HG02970 (cell line): ENCODE measurements at regions not wholly inside any gene's neighbourhood (a gene's known extent, or its start where the extent isn't known, plus 50 kb on each side); places are given as distances from the start of the nearest gene placed in this dataset.
"Not testable (repeated sequence)": the region's sequence is repeated elsewhere in the genome, so short reads cannot be mapped to it uniquely, and the experiment has no call there.

Experiments
- ATAC-seq: cut with Tn5 transposase; IDR thresholded peaks from one replicate; pipeline ENCODE4 v1.9.1; 2021; ENCODE audit warnings: mild to moderate bottlenecking, moderate library complexity, moderate number of reproducible peaks; ENCODE audit not compliant: unreplicated experiment, low FRiP score

GRCh38 chr13:48876289-48876688 is 99.4 kb upstream of the FNDC3A start:
- ATAC-seq = no peak

DNA sequence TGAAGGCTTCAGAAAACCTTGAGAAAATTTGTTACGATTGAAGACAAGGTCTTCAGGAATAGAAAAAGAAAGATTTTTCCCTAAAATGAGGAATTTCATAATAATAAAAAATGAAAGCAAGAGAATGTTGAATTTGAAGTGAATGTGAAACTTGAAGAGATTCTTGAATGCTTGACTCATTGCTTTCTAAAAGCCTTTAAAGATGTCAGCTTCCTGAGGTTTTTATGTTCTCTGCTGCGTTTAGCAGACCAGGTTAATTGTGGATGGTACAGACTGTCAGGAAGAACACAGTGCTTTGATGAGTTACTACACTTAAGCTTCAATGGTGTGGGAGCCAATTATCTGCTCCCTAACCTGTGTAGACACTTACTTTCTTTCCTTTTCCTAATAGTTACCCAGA is 96.3 kb upstream of the FNDC3A start:
- no peak for ATAC-seq

DNA sequence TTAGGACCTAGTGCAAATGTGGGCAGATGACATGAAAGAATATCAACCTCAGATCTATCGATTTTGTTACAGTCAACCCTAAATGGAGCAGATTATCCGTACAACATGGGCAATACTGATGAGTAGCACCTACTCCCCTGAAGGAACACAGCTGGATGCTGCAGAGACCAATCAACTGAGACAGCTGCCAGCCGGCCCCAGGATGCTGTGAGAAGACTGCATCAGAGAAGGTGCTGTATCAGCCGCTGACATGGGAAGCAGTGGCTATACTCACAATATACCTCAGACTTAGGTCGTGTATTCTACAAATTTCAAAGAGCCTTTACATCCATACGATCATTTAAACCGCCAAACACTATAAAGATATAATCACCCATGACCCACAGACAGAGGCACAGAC is 95.9 kb upstream of the FNDC3A start:
- no peak for ATAC-seq

DNA sequence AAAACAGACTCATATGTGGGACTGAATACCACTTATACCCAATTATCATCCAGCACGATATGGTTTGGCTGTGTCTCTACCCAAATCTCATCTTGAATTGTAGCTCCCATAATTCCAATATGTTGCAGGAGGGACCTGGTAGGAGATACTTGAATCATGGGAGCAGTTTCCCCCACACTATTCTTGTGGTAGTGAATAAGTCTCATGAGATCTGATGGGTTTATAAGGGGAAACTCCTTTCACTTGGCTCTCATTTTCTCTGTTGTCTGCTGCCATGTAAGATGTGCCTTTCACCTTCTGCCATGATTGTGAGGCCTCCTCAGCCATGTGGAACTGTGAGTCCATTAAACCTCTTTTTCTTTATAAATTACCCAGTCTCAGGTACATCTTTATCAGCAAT is 91.9 kb upstream of the FNDC3A start:
- ATAC-seq = not testable (repeated sequence)

GRCh38 chr13:48885027-48885395 is 90.7 kb upstream of the FNDC3A start:
- ATAC-seq = no peak

DNA sequence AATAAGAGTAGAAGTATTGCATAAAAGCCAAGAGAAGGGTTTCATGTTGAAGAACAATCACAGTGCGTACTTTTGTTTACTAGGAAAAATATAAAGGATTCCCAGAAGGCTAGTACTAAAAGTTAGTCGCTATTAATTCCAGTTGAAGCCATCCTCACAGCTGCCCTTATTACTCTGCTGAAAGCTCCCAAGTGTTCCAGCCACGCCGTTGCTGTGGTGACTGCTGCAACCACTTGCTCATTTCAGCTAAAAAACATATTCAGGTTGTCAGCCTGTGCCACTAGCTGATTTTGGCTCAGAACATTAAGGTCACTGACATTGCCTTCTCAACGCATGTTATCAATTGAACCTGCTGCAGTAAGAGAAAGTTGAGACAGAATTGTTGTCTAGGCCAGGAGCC is 87.1 kb upstream of the FNDC3A start:
- ATAC-seq = no peak

- no peak for ATAC-seq
These were observed 85.3 kb upstream of the FNDC3A start for GRCh38 chr13:48890391-48890790.

DNA sequence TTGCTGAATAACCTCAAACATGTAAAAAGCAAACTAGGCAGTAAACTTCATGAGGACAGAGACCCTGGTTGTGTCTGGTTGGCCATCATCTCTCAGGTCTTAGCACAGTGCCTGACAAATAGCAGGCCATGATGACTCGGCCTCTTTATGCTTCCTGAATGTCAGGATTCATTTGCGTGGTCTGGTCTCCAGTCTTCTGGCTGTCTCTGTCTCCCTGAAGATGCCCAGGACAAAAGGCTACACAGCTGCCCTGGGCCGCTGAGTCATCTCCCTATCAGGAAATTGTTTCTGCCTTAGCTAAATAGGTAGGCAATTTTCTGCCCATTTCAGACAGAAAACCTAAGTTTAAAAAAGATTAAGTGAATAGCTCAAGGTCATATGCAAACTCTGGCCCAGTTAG is 84.1 kb upstream of the FNDC3A start:
- no peak for ATAC-seq

DNA sequence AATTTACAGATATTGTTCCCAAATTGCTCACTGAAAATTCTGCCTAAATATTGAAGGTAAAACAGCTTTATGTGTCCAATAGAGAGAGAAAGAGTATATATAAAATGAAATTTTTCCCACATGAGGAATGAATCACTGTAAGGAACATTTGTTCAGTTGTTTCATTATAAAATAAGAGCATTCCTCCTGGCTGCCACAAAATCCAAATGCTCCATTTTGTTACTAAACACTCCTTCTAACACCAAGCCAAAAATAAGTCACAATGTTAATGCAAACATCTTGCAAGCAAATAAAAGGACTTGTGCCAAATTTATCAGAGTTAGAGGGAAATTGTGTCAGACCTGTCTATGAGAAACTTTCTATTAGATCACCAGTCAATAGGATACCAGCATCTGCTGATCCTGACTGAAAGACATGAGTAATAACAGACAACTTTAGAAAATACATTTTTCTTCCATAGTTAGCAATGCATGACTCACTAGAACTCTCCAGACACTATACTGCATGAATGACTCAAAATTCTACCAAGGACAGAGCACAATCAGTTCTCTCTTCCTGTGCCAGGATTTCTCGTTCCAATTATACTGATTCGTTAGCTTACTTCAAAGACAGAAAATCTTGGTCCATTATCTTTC is 83.5 kb upstream of the FNDC3A start:
- no peak for ATAC-seq

DNA sequence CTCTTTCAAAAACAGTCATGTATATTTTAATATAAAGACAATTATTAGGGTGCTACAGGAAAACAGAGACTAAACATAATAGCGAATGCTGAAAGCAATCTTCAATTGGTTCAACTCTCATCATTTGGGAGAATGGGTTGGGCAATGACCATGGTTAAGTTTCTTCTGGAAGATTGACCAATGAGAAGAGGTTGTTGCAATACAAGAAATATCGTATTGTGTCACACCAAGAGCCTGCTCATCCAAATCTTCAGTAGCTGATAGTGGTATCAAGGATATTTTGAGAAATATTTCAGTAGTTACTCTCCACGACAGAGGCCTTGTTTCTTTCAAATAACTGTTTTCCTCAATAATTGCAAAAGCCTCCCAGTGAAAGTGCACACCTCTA is 83.0 kb upstream of the FNDC3A start:
- no peak for ATAC-seq

GRCh38 chr13:48896312-48896711 is 79.4 kb upstream of the FNDC3A start:
- no peak for ATAC-seq

DNA sequence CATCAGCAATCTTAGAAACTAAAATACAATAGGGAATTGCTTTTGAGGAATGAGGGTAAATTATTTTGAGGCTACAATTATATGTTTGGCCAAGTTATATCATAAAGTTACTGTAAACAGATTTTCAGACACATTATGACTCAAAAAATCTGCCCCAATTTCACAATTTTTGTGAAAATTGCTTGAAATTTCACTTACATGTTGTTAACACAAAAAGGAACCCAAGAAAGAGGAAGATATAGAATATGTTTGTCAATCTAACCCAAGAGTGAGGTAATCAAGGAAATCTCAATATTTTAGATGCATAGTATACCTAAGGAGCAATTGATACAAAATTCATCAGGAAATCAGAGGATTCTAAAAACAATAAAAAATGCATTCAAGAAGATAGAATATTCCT is 73.9 kb upstream of the FNDC3A start:
- ATAC-seq = no peak

DNA sequence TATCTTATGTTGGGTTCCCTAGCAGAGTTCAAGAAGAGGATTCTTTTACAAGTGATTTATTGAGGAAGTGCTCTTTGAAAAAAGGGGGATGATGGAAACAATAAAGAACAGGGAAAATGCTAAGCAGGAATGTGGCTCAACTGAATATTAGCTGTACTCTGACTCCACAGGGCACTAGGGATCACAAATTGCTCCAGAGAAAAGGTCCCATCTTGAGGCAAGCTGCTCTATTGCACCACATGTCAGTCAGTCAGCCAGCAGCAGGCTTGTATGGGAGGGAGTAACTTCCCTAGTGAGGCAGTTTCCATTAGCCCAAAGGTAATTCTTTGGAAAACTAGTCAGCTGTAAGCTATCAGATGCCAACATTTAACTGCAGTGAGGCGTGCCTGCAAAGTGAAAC is 73.3 kb upstream of the FNDC3A start:
- ATAC-seq = no peak

DNA sequence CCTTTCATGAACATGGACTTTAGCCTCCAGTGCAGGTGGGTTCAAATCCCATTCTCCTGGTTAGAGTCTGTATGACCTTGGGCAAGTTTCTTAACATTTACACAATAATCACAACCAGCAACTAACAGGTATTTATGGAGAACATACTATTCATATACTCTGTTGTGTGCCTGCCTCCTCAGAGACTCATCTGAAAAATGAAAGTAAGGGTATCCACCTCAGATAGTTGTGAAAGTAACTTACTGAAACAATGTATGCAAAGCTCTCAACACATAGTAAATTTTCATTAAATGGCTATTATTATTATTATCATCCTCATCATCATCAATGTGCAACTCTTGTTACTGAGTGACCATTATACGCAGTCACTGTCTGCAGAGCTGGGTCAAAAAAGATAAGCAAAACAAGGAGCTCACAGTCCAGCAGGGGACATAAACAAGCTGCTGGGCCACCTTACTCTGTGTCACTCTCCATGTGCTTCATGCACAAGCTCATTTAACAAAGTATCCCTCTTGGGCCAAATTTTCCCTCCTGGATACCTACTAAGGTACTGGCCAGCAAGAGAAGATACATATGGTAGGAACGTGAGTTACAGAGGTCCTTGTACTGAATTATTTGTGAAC is 70.9 kb upstream of the FNDC3A start:
- no peak for ATAC-seq

DNA sequence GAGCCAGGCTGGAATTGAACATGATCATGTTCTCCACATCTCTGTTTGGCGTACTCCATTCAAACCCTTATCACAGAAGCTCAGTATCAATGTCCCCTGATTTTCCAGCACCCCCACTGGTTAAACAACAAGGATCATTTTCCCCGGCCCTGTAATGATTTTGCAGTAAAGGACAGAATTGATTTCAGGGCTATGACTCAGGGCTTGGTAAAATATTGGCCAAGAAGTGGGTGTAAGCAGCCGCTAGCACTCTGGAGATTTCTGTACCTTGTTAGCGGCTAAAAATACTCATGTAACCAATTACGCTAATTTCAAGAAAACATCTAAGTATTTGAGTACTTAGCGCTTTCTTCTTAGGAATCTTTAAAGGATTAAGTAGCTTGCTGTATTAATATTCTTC is 69.5 kb upstream of the FNDC3A start:
- ATAC-seq = no peak

DNA sequence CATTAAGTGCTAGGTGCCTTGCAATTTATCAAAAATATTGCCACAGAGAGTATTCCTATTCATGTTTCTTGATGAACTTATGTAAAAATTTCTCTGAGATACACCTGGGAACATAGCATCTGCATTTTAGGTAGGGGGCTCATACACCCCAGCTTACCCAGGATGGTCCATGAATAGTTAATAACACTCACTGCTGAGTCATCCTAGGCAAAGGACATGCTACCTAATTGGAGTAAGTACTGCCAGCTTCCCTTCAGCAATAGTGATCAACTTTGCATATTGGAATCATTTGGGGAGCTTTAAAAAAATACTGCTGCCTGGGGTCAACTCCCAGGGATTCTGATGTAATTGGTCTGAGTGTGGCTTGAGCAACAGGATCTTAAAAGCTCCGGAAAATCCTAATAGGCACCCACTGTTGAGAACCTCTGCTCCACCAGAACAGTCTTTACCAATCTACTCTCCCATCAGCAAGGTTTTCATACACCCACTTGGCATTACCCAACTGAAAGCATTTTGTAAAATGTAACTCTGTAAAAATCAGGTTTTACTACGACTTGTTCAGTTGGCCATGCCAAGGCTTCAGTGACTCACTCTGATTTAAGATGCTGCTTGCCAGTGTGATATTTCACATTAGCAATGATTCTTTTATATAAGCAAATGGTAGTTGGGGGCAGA is 67.2 kb upstream of the FNDC3A start:
- ATAC-seq = no peak

DNA sequence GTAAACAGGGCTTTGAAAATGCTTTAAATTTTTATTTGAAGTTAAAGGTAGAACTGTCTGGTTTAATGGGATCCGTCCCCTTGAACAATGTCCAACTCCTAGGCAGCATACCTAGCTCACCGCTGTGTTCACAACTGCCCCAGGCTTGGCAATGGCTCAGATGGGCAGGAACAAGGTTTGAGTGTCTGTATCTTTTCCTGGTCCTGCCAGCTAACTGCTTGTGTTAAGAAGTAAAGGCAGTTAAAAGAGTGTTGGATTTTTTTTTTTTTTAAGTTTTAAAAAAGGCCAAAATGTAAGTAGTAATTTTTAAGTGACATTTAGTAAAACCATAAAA is 66.7 kb upstream of the FNDC3A start:
- no peak for ATAC-seq

- no peak for ATAC-seq
These were observed 65.0 kb upstream of the FNDC3A start for GRCh38 chr13:48910686-48911085.

GRCh38 chr13:48919751-48920150 is 56.0 kb upstream of the FNDC3A start:
- no peak for ATAC-seq

DNA sequence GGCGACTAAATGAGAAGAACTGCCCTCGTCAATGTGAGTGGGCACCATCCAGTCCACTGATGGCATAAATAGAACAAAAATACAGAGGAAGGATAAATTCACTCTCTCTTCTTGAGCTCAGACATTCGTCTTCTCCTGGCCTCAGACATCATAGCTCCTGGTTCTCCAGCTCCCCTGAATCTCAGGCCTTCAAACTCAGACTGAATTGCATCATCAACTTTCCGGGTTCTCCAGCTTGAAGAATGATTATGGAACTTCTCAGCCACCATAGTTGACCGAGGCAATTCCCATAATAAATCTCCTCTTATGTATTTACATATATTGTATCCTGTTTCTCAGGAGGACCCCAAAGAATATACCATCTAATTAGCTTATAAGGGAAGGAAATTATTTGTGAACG is 55.0 kb upstream of the FNDC3A start:
- ATAC-seq = no peak

DNA sequence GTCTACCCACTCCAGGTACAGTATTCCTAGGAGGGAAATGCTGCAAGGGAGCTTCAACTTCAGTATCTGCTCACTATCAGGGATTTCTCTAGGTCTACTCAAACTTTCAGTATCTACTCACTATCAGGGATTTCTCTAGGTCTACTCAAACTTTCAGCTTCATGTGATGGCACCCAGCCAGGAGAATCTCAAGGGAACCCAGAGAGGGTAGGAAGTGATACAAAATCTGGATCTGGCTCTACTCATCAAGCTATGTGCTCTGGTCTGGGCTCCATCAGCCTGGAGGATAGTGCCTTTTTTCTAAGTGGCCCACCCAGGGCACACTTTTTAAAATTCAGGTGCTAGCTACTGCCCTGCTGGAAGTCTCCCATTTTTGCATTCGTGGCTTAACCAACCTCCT is 52.3 kb upstream of the FNDC3A start:
- ATAC-seq = no peak

DNA sequence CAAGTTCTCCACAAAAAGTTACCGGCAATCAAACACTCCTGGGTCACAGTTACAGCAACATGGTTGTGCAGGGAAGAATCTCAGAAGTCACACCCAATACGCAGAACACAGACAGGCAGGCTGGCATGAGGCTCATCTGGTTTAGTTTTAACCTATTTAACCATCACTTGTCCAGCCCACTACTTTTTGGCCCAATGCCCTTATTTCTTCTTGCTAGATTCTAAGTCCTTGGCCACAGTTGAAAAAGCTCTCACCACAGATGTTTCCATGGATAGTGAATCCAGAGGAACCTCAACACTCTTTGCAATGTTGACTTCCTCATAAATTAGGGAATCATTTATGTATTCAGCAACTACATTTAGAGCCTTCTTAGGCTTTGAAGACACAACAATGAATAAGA is 50.7 kb upstream of the FNDC3A start:
- ATAC-seq = no peak
